Umbilical cord (tissue), 1 donor: ENCODE measurements at regions not wholly inside any gene's neighbourhood (a gene's known extent, or its start where the extent isn't known, plus 50 kb on each side); places are given as distances from the start of the nearest gene placed in this dataset.
A peak's percentile ranks its signal among the peaks of the same experiment; 100 is the strongest.

Source experiments
- DNase-seq: peaks from one replicate; pipeline ENCODE4 v3.0.0-alpha.2; 2015; ENCODE audit warnings: low spot score

- DNase-seq: no peak
These were observed 506.1 kb upstream of the KIRREL3 start for GRCh38 chr11:127506647-127507046.

GRCh38 chr11:127506126-127506525, 505.6 kb upstream of the KIRREL3 start:
- DNase-seq: no peak

DNA sequence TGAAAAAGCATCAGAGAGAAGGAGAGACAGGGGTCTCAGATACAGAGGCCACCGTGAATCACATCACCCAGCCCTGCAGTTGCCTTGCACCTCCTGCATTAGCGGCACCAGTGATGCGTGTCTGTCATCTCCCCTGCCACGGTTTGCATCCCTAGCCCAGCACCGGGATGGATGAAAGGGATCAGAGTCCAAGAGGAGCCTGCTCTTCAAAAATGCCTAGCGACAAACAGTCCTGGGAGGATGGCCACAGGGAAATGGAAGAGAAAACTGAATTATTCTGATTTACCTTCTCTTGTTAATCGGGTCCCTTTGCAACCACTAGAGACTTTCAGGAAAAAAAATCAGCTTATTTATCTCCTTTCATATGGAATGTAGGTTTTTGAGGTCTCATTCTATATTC, 495.6 kb upstream of the KIRREL3 start:
- DNase-seq: no peak

- DNase-seq: peak; percentile 17
These were observed 492.9 kb upstream of the KIRREL3 start for GRCh38 chr11:127493330-127494022.

- no peak for DNase-seq
These were observed 491.5 kb upstream of the KIRREL3 start for GRCh38 chr11:127492029-127492428.

GRCh38 chr11:127491589-127491988, 491.0 kb upstream of the KIRREL3 start:
- DNase-seq: no peak

GRCh38 chr11:127490896-127491295, 490.3 kb upstream of the KIRREL3 start:
- no peak for DNase-seq

DNA sequence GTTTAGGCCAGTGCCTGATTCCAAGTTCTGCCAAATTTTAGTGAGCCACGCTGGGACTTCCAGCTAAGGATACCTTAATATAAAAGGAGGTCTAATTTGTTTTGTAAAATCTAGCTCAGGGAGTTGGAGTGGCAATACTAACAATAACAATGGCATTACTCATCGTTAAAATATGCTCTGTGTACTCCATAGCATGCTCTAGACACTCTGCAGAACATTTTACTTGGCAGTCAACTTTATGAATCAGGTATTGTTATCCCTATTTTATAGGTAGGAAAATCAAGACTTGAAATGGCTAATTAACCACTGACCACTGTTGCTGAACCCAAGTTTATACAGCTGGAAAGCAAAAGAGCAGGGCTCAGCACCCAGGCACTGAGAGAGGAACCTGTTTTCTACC, 485.0 kb upstream of the KIRREL3 start:
- DNase-seq: no peak

DNA sequence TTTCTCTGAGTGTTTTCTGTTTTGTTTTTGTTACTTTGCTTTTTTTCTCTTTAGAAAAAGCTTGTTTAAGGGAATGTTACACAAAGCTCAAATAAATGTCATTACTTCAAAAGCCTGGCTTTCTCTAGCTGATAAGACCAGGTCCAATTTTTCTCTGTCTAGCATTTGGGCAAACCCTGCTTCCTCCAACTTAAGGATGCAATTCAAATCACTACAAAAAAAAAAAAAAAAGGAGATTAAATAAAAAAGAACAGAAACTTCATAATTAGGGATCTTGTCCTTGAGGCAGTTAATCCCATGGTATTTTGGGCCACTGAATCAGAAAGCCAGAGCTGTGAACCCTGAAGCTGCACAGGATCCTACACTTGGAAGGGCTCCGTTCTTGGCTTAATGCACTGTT, 480.8 kb upstream of the KIRREL3 start:
- peak; percentile 93 for DNase-seq

DNA sequence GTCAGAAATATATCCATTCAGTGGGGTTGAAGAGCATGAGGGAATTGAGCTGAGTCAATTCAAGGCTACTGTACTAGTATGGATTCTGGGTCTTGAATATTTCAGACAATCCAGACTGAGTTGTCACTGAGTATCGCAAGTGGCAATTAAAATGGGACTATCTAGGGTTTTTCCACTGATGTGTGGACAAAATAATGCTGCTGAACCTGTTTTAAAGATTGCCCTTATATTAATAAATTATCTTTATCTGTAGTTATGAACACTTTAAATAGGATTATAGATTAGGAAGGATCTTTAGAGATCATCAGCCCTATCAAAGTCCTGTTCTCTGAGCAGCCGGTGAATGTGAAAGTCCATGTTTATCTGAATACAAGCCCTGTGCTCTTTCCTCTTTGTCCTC, 478.3 kb upstream of the KIRREL3 start:
- DNase-seq: no peak

- DNase-seq: no peak
These were observed 474.2 kb upstream of the KIRREL3 start for GRCh38 chr11:127474766-127475165.

DNA sequence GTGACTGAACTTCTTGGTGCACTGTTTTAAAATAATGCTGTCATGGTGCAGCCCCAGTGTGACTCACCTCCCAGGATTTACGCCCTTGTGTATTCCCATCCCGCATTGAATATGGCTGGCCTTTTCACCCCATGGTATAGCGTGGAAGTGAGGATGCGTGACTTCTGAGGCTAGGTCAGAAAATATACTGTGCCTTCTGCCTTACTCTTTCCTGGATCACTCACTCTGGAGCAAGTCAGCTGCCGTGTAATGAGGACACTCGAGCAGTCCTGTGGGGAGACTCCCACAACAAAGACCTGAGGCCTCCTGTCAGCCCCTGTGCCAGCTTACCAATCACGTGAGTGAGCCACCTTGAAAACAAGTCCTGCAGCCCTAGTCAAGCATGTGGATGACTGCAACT, 471.9 kb upstream of the KIRREL3 start:
- DNase-seq: no peak

DNA sequence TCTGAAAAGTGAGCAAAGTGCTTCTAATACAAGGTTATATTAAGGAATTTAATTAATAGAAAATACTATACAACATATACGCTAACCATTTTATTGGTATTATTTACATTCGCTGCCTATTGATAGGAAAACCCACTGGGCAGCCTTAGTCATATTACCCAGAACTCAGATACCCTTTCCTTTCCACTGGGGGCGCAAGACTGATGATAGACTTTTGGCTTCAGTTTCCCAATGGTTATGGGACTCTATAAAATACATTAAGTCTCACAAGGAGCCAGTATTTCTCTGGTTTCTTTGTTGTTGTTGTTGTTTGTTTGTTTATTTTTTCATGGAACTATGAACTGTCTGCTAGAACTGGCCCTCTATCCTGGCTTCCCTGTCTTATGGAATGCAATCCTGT, 471.1 kb upstream of the KIRREL3 start:
- no peak for DNase-seq

DNA sequence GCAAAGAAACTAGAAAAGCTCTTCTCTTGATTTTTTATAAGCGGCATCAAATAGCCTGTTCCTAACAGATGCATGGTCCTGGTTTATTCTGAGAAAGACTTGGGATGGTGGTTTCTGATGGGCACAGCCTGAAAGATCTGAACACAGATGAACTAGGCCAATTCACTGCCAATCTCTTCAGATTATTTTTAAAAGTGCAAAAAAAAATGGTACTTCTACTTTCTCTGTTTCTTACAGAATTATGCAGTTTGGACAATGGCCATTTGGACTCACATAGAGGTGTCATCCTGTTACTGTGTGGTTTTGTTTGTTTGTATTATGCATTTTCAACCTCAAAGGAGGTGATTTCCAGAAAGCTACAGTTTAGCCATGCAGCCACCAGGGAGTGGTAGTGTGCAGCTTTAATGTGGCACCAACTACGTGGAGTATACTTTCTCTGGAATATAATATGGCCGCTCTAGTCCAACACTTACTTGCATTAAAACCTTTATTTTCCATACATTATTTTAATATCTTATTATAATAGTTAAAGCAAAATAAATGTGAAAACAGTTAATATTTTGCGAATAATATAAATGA, 469.8 kb upstream of the KIRREL3 start:
- no peak for DNase-seq

DNA sequence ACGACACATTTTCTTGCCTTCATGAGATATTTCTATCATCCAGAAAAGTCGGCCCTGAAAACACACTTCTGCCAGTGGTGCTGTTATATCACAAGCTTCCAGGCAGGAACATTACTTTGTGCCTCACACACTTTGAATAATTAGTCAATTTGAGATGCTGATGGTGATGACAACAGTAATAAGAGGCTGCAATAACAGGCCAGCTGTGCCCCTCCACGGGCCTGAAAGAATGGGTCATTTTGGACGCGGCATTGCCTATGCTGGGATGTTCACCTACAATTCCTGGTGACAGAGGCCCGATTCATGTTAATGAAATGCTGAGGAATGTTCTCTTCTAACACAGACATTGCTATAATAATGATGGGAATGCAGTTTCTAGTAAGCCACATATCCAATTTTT, 463.8 kb upstream of the KIRREL3 start:
- DNase-seq: no peak

DNA sequence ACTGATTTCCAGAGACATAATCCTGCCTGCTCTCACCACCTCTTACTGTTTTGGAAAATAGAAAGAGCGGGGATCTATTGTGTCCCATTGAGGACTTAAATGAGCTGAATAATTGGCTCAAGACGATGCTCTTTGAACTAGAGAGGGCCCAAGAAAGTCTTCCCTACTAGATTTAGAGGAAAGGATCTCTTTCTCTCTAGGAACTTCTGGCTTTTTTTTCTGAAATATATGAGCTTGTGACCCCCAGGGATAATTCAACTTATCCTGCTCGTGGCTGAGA, 461.4 kb upstream of the KIRREL3 start:
- DNase-seq: no peak

DNA sequence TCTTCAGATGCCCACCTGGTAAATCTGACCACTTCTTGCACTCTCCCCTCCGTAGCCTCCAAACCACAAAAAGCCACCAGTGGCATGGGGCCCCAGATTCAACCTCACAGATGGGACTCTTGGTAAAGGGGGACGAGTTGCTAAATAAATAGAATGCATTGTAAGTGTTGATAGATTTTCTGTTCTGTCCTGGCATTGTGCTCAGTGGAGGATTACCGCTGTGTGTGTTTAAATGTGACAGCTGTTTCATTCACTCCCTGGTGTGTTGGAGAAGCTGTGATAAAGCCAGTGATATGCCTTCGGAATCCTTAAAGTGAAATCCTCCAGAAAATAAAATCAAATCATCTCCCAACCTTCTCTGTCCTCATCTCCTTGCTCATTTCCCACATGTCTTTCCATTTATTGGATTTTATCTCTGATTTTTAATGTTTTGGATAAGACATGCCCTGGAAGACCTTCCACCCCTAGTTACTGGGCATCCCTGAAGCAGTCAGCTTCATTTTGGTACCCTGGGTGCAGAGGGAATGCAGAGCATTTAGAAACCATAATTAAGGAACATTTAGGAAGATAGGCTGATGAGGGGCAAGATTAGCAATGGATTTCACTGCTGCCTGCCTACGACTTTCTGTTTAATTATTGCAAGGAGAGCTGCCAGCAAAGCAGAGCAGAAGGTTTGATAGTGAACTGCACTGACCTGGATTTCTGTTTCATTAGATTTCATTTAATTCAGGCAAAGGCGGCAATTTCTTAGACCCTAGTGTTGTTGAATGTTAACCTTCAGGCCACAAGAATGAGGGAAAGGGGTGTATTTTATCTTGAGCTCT, 460.9 kb upstream of the KIRREL3 start:
- DNase-seq: no peak

DNA sequence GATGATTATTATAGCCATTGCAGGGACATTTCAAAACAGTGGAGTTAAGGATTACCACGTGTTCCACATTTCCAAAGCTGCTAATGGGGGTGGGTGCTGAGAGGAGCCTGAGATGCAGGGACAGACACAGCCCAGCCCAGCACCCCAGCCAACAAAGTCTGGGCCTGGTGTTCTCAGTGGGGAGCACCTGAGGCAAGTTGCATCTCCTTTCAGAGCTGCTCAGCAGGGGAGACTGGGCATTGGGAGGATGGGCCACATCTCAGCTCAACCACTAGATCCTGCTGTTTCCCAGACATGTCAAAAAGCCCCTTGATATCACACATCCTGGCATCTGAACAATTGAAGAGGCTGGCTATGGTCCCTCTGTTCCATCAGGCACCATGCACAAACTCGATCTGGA, 458.0 kb upstream of the KIRREL3 start:
- no peak for DNase-seq

DNA sequence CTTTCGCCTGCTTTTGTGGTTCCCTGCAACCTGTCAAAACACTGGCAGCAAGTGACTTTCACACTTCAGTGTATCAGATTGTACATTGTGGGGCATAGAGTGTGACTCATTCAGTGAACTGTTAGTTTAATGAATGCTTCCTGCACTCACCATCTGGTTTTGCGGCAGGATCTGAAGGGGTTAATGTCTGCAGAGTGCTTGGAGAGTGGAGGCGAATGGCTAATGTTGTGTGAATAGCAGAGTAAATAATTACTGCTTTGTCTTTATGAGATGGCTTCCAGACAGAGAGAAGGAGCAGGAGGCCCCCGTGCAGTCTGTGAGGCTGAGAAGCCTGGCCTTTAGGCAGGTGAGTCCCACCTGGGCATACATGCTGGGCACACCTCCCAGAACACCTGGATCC, 454.3 kb upstream of the KIRREL3 start:
- DNase-seq: no peak

DNA sequence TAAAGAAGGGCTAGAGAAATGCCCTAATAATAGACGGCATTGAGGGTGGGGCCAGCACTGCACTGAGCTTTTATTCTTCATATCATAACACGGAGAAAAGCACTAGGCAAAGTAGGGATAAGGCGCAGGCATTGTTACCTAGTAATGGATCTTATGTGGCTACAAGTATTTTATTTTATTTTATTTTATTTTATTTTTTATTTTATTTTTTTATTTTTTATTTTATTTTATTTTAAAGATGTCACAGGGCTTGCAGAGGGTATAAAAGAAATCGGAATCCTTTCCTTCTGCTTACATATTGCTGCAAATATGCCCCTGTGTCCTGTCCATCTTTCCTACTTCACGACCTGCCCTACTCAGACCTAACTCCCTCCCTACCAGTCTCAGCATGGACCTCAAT, 452.0 kb upstream of the KIRREL3 start:
- DNase-seq: no peak

- DNase-seq: no peak
These were observed 451.3 kb upstream of the KIRREL3 start for GRCh38 chr11:127451861-127452260.

DNA sequence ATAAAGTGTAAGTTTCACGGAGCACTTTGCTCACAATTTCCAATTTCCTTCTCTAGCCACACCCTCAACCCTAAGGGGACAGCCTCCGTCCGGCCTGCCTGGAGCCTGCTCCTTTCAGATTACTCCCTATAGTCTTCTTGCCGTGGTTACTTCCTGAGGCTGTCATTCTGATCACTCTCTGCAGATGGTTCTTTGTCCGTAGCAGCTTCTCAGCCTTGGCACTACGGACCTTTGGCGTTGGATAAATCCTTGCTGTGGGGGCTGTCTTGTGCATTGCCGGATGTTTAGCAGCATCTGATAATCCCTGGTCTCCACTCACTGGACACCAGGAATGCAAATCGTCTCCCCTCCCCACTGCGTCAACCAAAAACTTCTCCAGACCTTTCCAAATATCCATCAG, 447.5 kb upstream of the KIRREL3 start:
- DNase-seq: no peak

DNA sequence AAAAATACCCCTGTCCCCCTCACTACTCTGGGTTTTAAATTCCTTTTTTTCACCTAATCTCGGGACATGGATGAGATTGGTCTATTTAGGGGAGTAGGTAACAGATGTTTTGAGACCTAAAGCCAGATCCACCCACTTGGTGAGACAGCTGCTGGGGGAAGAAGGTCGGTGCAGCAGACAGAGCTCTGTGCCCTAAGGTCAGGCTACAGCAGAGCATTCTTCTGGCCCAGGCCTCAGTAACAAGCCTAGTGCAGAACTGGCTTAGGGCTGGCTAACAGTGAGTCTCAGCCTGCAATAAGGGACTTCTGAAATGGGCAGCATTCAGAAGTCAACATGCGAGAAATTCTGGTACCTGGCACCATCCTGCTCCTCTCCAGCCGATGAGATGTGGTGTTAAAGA, 444.9 kb upstream of the KIRREL3 start:
- no peak for DNase-seq
